ENCODE measurements at regions not wholly inside any gene's neighbourhood (a gene's known extent, or its start where the extent isn't known, plus 50 kb on each side); places are given as distances from the start of the nearest gene placed in this dataset.
"Not testable (repeated sequence)": the region's sequence is repeated elsewhere in the genome, so short reads cannot be mapped to it uniquely, and the experiment has no call there.

DNA sequence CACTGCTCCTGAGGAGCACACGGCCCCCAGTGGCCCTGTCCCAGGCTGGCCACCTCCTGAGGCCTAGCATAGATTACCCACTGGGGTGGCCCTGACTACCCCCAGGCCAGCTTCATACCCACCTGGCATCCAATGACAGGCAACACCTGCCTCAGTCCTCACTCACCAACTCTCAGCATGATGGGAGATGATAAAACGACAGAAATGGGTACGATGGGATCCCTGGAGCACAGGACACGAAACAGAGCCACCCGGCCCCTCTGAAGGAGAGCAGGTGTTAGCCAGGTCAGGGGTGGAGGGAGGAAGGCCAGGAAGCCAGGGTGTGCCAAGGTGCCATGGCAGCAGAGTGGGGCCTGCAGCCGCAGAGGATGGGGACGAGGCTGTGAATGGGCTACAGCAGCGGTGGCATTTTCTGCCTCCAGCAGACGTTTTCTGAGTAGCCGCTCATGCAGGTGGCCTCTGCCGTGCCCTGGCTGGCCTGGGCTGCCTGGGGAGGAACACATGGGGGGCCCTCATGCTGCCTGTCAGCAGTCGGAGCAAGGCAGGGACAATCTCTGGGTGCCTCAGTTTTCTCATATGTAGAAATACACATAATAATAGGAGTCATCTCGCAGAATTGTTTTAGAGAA, 50.2 kb upstream of the FGF3 start:
- DNase-seq (ENCODE audit: low read depth in 2 of 2): no peak

DNA sequence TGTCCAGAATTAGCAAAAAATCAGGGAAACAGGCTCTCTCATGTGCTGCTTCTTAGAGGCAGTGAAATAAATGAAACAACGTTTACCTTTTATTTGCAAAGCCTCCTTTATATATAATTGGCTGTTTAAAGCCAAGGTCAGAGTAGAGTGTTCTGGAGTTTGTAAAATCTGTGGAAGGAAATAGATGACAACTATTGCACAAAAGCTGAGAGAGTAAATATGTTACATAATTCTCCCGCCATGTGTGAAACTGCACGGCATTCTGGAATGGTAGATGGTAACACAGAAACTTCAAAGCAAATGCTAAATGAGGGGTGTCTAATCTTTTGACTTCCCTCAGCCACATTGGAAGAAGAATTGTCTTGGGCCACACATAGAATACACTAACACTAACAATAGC, 51.5 kb upstream of the FGF3 start:
- DNase-seq (ENCODE audit: low read depth in 2 of 2): no peak

DNA sequence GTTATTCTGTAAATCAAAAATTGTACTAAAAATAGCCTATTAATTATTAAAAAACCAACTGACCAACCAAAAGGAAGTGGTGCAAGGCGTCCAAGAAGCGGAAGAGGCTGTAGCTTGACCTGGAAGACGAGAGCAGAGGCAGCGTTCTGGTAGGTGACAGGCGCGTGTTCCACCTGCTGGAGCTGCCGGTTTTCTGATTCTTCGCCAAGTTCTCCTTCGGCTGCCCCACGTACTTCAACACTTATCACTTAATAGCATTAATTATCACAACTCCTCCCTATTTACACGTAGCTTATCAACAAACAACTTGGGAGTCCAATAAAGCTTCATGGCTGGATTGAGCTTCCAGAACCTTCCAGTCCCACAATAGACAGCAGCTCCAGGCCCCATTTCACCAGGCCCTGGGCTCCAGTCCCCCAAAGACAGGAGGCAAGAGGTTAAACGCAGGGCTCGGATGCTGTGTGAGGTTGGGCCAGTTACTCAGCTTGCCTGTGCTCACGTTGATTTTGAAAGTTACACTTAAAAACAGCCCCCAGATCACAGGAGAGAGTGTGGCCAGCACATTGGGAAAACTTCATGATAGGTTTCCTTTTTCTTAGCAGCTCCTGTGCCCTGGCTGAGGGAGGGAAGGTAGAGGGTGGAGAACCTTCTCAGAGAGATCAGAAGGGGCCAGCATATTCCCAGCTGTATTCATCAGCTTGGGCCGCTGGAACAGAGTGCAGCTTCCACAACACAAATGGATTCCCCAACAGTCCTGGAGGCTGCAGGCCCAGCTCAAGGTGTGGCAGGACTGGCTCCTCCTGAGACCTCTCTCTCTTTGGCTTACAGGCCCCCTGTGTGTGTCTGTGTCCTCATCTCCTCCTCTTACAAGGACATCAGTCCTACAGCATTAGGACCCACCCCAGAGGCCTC, 54.2 kb upstream of the FGF3 start:
- DNase-seq (ENCODE audit: low read depth in 2 of 2): no peak

DNA sequence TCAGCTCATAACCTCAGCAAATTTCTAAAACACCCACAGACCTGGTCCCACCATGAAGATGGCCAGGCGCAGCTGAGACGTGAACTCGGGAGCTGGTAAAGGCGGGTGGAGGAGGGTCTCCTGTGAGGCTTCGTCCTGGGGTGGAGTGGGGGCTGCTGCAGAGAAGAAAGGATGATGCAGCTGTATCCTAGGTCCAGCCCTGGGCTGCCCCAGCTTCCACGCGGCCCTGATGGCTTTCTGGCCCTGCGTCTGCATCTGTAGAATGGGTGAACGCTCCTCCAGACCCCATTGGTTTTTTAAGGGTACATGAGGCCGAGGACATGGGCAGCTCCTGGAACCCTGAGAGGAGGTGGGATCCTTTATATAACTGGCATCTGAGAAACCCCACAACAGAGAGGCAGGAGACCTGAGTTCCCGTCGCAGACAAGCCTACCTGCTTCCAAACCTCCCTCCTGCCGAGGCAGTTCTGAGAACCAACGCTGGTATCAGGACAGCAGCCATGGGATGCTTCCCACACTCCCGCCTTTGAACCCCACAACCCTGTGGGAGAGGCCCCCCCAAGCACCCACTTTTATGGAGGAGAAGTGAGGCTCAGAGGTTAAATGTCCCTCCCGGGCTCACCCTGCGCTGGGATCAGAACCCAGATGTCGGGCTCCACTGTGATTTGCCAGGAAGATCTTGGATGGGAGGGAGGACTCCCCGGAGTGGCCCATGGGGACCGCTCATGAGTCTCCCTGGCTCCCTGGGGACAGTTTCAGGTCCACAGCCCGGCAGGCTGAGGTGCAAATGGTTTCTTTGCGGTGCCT, 55.2 kb upstream of the FGF3 start:
- no peak for DNase-seq (ENCODE audit: low read depth in 2 of 2)

DNA sequence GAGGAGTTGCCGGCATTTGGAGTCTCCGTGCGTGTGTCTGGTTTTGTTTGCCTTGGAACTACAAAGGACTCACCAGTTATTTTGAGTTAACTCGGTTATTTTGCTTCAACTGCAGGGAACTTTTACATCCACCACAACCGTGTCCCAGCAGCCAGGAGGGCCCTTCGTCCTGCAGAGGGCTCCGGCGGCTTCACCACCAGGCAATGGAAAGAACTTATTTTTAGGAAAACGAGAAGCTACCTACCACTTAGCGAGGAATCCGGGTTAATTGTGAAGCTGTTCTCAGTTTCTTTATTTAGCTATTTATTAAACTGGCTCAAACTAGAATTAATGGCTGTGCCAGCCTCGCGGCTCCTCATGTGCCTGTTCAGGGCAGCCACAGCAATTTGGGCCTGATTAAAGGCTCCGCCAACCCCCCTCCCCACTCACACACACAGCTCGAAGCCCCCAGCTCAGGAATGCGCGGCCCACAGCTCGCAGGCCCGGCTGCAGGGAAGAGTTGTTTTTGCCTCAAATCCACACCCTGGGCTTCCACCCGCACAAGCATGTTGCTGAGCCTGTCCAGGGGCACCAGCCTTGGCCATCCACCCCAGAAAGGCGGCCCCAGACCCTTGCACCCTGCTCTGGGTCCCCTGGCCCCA, 55.9 kb upstream of the FGF3 start:
- no peak for DNase-seq (ENCODE audit: low read depth in 2 of 2)

DNA sequence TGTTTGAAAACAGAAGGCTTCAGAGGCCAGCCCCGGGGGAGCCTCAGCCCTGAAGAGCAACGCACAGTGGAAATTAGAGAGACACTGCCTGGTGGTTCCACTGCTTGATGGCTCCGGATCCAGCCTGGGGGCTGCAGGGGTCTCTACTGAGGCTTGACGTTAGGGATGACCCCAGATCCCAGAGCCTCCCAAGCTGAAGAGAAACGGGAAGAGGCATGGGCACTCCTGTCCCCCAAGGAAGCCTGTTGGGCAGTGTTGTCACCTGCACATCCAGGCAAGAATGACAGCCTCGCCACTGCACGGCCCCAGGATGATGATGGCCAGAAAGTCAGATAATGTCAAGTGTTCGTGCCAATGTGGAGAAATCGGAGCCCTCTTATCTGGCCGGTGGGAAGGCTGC, 56.8 kb upstream of the FGF3 start:
- DNase-seq (ENCODE audit: low read depth in 2 of 2): no peak

DNA sequence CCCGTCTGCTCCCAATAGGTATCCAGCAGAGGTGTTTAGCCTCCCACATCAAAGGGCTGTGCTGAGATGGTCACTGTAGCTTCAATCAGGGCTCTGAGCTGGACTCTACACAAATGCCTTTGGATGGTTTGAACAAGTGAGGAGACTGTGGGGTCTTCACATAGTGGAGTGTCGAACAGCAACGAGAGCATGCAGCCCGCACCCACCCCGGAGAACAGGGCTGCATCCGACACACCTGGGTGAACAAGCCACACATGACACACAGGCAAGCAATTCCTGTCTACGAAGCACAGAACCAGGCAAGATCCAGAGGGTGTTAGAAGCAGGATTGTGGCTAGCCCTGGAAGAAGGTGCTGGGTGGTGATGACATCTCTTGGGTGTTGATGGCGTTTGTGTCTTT, 58.0 kb upstream of the FGF3 start:
- no peak for DNase-seq (ENCODE audit: low read depth in 2 of 2)

DNA sequence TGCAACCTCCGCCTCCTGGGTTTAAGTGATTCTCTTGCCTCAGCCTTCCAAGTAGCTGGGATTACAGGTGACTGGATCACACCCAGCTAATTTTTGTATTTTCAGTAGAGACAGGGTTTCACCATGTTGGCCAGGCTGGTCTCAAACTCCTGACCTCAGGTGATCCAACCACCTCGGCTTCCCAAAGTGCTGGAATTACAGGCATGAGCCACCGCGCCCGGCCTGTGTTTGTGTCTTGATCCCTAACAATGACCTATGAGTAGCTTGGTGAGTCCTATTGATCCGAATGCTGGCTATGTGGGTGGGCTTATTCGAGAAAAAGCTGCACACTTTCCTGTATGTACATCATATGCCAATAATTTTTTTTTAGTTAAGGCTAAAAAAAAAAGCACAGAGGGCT, 58.5 kb upstream of the FGF3 start:
- DNase-seq (ENCODE audit: low read depth in 2 of 2): not testable (repeated sequence)

DNA sequence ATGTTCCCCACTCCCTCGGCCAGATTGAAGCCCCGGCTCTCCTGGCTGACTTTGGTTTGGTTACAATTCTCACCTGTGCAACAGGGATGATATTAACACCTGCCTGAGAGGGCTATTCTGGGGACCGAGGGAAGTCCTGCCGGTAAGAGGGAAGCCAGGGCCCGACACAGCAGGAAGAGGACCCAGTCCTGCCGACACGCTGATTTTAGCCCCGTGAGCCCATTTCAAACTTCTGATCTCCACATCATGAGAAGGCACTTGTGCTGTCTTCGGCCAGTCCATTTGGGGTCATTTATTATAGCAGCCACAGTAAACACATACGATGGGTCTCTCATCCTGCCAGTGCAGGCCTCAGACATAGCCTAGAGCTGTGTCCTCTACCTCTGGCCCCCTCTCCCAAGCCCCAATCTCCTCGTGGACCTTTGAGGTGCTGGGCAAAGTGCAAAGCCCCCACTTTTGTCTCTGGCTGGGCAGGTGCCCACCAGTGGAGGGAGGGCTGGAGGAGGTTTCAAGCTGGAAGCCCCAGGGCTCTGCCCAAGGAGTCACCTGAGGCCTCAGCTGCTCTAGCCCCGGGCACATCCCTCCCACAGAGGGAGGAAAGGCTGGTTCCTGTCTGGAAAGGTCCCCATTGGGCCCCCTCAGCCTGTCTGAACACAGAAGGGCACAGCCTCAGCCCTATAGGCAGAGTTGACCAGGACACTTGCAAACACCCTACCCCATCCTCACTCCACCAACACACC, 59.1 kb upstream of the FGF3 start:
- DNase-seq (ENCODE audit: low read depth in 2 of 2): no peak

DNA sequence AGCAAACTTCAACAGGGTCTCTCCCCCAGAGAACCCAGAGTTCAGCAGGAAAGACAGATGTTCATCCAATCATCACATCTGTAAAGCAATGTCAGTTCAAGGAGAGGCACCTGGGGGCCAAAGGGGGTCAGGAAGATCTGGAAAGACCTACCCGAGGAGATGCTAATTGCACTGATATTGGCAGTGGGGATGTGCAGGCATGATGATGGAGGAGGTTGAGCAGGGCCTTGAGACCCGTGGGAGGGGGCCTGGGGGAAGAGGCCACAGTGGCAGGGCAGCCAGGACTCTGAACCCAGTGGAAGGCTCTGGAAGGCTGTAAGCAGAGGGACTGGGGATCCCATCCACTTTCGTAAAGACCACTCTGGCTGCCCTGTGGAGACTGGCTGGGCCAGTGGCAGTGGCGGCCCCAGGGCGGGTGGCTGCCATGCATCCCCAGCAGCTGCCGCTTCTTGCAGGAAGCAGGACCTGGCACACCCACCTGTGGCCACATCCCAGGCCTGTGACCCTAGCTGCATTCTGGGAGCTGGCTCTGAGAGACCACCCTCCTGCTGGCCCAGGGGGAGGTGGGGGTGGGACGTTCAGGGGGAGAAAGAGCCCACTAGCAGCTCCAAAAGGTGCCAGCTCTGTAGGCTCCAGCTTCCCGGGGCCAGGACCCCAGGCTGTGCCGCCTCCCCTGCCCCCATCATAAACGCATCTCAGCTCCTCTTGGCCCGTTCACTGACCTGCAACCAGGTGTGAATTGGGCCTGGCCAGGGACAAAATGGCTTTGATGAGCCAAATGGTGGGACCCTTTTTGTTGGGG, 59.9 kb upstream of the FGF3 start:
- no peak for DNase-seq (ENCODE audit: low read depth in 2 of 2)

DNA sequence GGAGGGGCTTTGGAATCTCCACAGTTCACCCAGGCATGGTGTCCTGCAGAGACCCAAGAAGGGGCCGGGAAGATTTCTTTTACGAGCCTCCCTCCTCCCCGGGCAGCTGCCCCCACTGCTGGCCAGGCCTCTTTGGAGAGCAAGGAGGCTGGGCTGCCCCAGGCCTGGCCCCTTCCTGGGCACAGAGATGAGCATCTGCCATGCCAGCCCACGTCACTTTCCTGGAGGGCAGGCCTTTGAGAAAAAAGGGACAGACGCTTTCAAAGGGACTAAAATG, 60.5 kb upstream of the FGF3 start:
- DNase-seq (ENCODE audit: low read depth in 2 of 2): no peak

DNA sequence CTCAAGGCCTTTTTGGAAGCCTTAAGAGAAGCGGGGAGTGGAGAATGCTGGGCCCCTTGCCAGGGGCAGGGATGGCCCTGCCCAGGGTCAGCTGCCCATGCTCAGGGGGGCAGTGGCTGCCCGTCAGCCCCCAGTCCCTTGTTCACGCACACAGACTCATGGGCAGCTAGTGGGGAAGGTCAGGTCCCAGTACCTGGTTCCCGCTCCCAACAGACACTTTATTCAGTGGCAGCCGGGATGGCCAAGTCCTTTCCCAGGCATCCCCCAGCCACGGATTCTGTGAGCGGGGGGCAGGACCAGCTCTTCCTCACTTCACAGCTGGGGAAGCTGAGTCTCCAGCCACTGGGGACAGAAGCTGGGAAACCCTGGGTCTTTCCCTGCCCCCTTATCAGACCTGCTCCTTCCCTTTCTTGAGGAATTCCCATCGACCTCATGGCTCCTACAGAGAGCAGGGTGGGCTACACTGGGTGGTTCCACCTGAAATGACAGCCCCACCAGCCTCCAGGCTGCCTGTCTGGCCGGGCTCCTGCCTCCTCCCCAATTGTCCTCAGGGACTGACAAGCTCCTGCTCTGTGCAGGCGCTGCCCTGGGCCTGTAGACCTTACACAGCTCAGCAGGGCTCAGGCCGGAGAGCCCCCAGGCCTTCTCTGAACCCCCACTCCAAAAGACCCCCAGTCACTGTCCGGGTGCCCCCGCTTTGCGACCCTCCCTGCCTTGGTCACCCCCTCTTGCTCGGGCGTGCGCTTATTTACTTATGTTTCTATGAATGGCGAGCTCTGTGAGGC, 61.0 kb upstream of the FGF3 start:
- no peak for DNase-seq (ENCODE audit: low read depth in 2 of 2)

DNA sequence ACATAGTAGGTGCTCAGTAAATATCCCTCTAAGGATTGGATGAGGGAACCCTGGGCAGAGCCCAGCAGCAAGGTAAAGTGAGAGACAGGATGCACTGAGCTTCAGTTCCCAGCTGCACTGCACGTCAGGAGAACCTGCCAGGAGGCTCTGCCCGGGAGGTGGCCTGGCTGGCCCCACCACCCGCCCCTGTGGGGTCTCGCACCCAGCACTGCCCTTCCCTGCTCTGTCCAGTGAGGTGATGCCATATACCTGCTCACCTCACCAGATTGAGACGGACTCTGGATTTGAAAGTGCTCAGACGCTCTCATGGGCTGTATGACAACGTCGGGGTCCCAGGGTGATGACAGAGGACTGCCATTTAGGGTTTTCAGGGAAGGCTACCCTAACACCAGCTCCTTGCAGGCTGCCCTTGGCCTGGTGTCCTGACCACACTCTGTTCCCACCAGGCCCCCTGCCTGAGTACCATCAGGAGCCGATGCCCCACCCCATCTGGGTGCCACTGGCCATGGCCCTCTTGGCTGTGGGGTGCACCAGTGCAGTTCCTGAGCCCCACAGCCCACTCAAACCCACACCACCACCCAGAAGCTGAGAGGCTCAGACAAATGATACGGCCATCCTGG, 61.7 kb upstream of the FGF3 start:
- DNase-seq (ENCODE audit: low read depth in 2 of 2): no peak

DNA sequence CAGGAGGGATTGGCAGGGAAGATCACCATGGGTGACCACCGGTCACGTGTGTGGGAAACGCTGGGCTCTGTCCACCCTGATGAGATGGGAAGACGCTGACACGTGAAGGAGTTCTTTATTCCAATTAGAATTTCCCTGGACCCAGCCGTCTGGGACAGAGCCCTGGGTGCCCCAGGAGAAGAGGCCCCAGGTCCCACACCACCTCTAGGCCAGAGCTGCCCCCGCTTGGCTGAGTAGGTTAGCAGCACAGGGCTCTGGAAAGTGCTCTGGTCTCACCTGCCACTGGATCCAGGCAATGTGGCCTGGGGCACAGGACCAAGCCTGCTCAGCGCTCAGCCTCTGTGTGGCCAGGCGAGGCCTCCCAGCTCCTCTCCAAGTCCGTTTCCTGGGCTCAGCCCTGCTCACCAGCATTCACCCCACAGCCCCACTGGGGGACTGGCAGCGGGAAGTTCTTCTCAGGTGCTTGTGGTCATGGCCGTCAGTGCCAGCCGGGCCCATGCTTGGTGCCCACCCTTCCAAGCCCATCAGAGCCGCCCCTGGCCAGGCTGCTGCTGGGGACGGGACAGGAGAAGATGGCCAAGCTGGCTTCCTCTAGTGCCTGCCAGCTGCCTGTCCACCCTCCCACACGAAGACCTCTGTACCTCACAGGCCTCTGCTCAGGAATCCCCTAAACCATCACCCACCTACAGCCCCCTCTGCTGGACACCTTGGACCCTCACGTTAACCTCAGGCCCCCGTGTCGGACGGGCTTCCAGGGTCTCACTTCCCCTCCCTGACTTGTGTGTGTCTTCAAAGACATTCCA, 62.5 kb upstream of the FGF3 start:
- DNase-seq (ENCODE audit: low read depth in 2 of 2): no peak

DNA sequence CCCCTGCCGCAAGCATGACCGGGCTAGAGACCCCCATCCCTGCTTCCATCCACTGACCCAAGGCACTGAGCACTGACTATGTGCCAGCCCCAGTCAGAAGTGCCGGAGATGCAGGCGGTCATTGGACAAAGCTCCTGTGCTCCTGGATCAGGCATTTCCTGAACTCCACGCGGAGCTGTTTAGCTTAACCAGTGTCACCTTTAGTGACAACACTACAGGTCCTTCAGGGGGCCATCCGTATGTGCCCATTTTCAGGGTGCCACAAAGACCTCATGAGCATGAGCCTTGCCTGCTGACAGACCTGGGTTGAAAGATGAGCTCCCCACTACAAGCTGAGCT, 63.0 kb upstream of the FGF3 start:
- no peak for DNase-seq (ENCODE audit: low read depth in 2 of 2)

DNA sequence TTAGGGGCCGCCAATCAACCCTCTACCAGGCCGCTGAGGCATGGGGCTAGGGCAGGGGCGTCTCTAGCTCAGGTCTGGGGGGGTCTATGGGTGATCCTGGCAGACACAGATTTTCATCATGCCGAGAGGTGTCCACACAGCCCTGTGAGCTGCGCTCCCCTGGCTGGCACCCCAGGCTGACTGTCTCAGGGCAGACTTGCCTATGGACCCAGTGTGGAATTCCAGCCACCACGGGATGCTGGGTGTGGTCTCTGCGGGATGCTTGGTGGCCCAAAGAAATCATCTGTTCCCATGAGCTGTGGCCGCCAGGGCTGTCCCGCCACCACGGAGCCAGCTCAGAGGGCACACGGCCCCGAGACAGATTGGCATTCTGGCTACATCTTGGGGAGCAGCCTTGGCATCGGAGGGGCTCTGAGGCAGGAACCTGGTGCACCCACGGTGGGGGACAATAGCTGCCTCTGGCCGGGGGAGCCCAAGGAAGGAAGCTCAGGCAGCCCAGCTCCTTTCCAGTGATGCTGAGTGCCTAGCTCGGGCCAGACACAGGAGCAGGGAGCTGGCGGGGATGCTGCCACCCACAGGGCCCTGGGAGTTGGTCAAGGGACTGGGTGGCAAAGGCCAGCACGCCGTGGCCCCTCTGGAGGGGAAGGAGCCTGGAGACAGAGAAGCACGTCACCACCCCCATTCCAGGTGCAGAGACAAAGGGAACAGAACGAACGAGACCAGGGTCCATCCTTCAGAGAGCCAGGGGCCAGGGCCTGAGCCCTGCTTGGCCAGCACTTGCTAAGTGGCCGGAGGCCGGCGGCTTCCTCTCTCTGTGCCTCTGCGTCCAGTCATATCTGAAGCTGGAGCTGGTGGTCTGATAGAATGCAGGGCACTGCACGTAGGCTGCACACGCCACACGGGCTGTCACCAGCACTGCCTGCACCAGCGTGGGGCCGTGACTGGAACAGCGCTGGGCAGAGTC, 64.4 kb upstream of the FGF3 start:
- no peak for DNase-seq (ENCODE audit: low read depth in 2 of 2)

DNA sequence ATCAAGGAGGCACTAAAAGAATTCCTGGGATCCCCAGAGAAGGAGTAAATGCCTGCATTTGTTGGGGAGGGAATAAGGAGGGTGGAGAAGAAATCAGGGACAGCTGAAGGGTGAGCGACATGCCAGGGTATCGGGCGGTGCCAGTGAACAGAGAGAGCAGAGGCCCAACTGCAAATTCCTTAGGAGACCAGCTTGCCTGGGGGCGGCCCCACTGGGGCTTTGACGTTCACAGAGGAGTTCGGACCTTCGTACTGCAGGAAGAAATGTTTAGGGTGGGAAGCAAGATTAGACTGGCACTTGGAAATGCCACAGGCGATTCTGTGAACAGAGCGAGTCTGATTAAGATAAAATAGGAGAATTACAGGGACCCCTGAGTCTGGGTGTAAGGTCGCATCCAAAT, 65.1 kb upstream of the FGF3 start:
- DNase-seq (ENCODE audit: low read depth in 2 of 2): no peak

DNA sequence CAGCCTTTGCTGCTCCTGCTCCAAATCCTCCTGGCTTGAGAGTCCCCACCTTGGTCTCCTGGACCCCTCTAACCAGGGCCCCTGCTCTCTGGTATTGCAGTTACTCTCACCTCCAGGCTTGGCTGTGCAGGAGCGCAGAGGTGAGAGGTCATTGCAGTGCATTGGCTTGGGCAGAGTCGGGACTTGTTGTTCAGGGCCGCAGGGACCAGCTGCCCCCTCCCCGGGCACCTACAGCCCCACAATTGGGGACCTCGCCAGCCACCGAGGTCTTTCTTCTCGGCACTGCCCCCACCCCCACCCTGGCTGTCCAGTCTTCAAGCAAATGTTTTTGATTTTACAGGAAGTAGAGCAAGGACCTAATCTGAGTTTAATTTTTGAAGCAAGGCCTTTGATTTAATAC, 65.5 kb upstream of the FGF3 start:
- no peak for DNase-seq (ENCODE audit: low read depth in 2 of 2)

Measured in stimulated activated CD4-positive, alpha-beta T cell treated with anti-CD3 and anti-CD28 coated beads, Interleukin-1b, Interleukin-23, amount 100 ng/mL, for 1 hour (primary cell).